ENCODE measurements at regions not wholly inside any gene's neighbourhood (a gene's known extent, or its start where the extent isn't known, plus 50 kb on each side); places are given as distances from the start of the nearest gene placed in this dataset.

GRCh38 chr12:61137677-61138414, 1122.4 kb upstream of the USP15 start:
- no peak overlapping the region for H4K8ac ChIP-seq (ENCODE audit: extremely low read depth, insufficient read depth, low read length)
- FAIRE-seq = no peak
- no peak for TF ChIP-seq SP1 (IDR thresholded peaks at IDR 0.05; ENCODE audit: low read depth, low read length)
- no peak for TF ChIP-seq CBX5 (IDR thresholded peaks at IDR 0.05; ENCODE audit: low read depth, low read length)

More at GRCh38 chr12:61137677-61138414, 1122.4 kb upstream of the USP15 start:
- no peak overlapping the region for H3K23ac ChIP-seq (ENCODE audit: insufficient read length)
- no peaks in the 10 kb centered on the region for H3K23me2 ChIP-seq (ENCODE audit: low read depth, low read length)
- no peak overlapping the region for H2BK5ac ChIP-seq (ENCODE audit: low read depth, low read length)
- no peaks in the 10 kb centered on the region for H3K79me1 ChIP-seq (ENCODE audit: low read depth, low read length)
- H2BK15ac ChIP-seq (ENCODE audit: low read length) = no peak overlapping the region
- H3K4me1 ChIP-seq (replicated peaks in 1 of 4; ENCODE audit: control insufficient read depth in 3 of 4, insufficient read depth in 4 of 4, low read length in 3 of 4) = no peaks in the 10 kb centered on the region
- no peak overlapping the region for H3K4me3 ChIP-seq (ENCODE audit: extremely low read depth in 1 of 4, insufficient read depth in 2 of 4, low read depth in 3 of 4, low read length in 4 of 4)
- ChIA-PET CTCF (ENCODE audit: partially characterized antibody) (no interaction called here), POLR2A (ENCODE audit: partially characterized antibody) (no interaction called here)
- H4K5ac ChIP-seq (ENCODE audit: insufficient read length, low read depth, low read length) = no peak overlapping the region
- no peaks in the 10 kb centered on the region; a peak in 1 of 8 replicates for H3K36me3 ChIP-seq (ENCODE audit: control insufficient read depth in 2 of 4, insufficient read depth in 4 of 4, low read length in 3 of 4)
- no peaks in the 10 kb centered on the region for H4K20me1 ChIP-seq (replicated peaks in 1 of 2; ENCODE audit: control insufficient read depth in 1 of 2, insufficient read depth in 2 of 2, low read length in 2 of 2)
- H3K14ac ChIP-seq (ENCODE audit: insufficient read length) = no peak overlapping the region
- H3K27me3 ChIP-seq (replicated peaks in 1 of 4; ENCODE audit: control insufficient read depth in 3 of 4, extremely low read depth in 1 of 4, insufficient read depth in 3 of 4, low read length in 3 of 4) = no peaks in the 10 kb centered on the region
- no peak overlapping the region for H4K91ac ChIP-seq (replicated peaks; ENCODE audit: insufficient read length, low read length)
- no peak for DNase-seq (ENCODE audit: low read depth in 1 of 2, low spot score in 2 of 2)
- H2AFZ ChIP-seq (ENCODE audit: low read length) = no peak overlapping the region
- H3K4ac ChIP-seq (replicated peaks; ENCODE audit: insufficient read length, low read depth, low read length) = no peak overlapping the region
- no peak overlapping the region for H2BK12ac ChIP-seq (ENCODE audit: low read depth, low read length)
- H3K9ac ChIP-seq (replicated peaks in 1 of 4; ENCODE audit: extremely low read depth in 1 of 4, low read depth in 3 of 4, low read length in 3 of 4) = no peak overlapping the region
- H2AK5ac ChIP-seq (ENCODE audit: low read depth, low read length) = no peak overlapping the region
- H3K56ac ChIP-seq (replicated peaks; ENCODE audit: insufficient read length, low read depth, low read length) = no peak overlapping the region
- H3K27ac ChIP-seq (ENCODE audit: low read depth, low read length) = no peak overlapping the region
- H3K79me2 ChIP-seq (ENCODE audit: control insufficient read depth in 1 of 2, insufficient read depth in 2 of 2, low read length in 2 of 2) = no peaks in the 10 kb centered on the region
- H2BK20ac ChIP-seq (ENCODE audit: low read length) = no peak overlapping the region
- 96% methylated on average over 3 of the region's 3 CpGs; no CpG with 5 or more reads in 1 of the 2 experiments for WGBS, 2 experiments (ENCODE audit: extremely low coverage in 1 of 2, insufficient coverage in 1 of 2, insufficient read length in 1 of 2, insufficient replicate concordance in 2 of 2, low coverage in 1 of 2, low lambda C conversion rate in 2 of 2, missing lambda C conversion rate in 1 of 2)
- H3K4me2 ChIP-seq (ENCODE audit: insufficient read depth in 1 of 2, low read depth in 2 of 2, low read length in 2 of 2) = no peak overlapping the region
- no peaks in the 10 kb centered on the region for H3K9me3 ChIP-seq (ENCODE audit: insufficient read depth in 2 of 2, low read depth in 1 of 2, low read length in 1 of 2)
- no peak overlapping the region for H2BK120ac ChIP-seq (replicated peaks; ENCODE audit: low read depth, low read length)
- H3K18ac ChIP-seq (ENCODE audit: extremely low read depth, low read length) = no peak overlapping the region
